Thyroid gland (tissue), 4 donors: ENCODE measurements at regions not wholly inside any gene's neighbourhood (a gene's known extent, or its start where the extent isn't known, plus 50 kb on each side); places are given as distances from the start of the nearest gene placed in this dataset.
A peak's percentile ranks its signal among the peaks of the same experiment; 100 is the strongest.

Source experiments
- DNase-seq, 2 donors: peaks; one replicate each; pipeline ENCODE4 v3.0.0-alpha.2; 2019
- H3K27ac ChIP-seq, 3 donors: fragments of 200-600 bp; sonication (generic); 1 replicate in 2 of 3; 2 replicates in 1 of 3; pipeline ENCODE4 v1.5.1; 2016 to 2019; ENCODE audit warnings: mild to moderate bottlenecking in 1 of 3, moderate library complexity in 1 of 3
- H3K27me3 ChIP-seq: fragments of 200-600 bp; sonication (generic); one replicate; pipeline ENCODE4 v1.5.1; 2019
- H3K36me3 ChIP-seq, 2 donors: fragments of 200-600 bp; sonication (generic); one replicate each; pipeline ENCODE4 v1.5.1; 2016 to 2019
- H3K4me1 ChIP-seq, 2 donors: fragments of 200-600 bp; sonication (generic); one replicate each; pipeline ENCODE4 v1.5.1; 2017 to 2019
- H3K4me3 ChIP-seq, 3 donors: fragments of 200-600 bp; sonication (generic); replicated peaks in 1 of 3; 1 replicate in 2 of 3; 2 replicates in 1 of 3; pipeline ENCODE4 v1.5.1; 2016; ENCODE audit warnings: mild to moderate bottlenecking in 1 of 3
- H3K9me3 ChIP-seq: fragments of 200-600 bp; sonication (generic); one replicate; pipeline ENCODE4 v1.5.1; 2017
- CTCF ChIP-seq, 6 experiments: fragments of 200-600 bp in 3 of 6; fragments of 450-650 bp in 3 of 6; sonication (generic) in 3 of 6; IDR thresholded peaks; one replicate each; pipeline ENCODE4 v1.5.1; 2016 to 2019; ENCODE audit warnings: antibody characterized with exemption in 6 of 6, mild to moderate bottlenecking in 2 of 6, inconsistent platforms in 1 of 6, moderate library complexity in 1 of 6
- POLR2A ChIP-seq, 2 donors: fragments of 450-650 bp; IDR thresholded peaks; one replicate each; pipeline ENCODE4 v1.6.1; 2017; ENCODE audit warnings: antibody characterized with exemption in 2 of 2, mild to moderate bottlenecking in 2 of 2, moderate library complexity in 1 of 2
- WGBS, 2 donors: methylation state at CpG; one replicate each; pipeline ENCODE4 v1.1.5; 2017; 5-methylcytosine and 5-hydroxymethylcytosine counted together
- intact Hi-C: fragments of 100-400 bp; cut with DNase I; formaldehyde crosslinking; loops from one replicate; pipeline ENCODE4 v1.15.1; 2023

GRCh38 chr3:72448375-72448823, 399.8 kb downstream of the SHQ1 start:
- Histone ChIP-seq H3K36me3 (no peaks in the 10 kb centered on the region), H3K4me1 (peaks cover 12 to 20% of the 10 kb centered on the region in 2 donors), H3K9me3 (no peaks in the 10 kb centered on the region), H3K4me3 (no peak overlapping the region), H3K27ac (no peak overlapping the region), H3K27me3 (no peaks in the 10 kb centered on the region)
- intact Hi-C loops, result no loop called here
- TF ChIP-seq CTCF (IDR thresholded peaks at IDR 0.05), result no peak
- TF ChIP-seq POLR2A (IDR thresholded peaks at IDR 0.05), result no peak
- DNase-seq, result peak in 1 of 2 donors; percentile 8
- WGBS, 2 donors, result 89 to 91% methylated on average over 8 of the region's 8 CpGs

- Histone ChIP-seq H3K36me3 (no peaks in the 10 kb centered on the region), H3K4me3 (peak overlapping the region in 2 of 3 donors; percentile 44 to 64), H3K9me3 (no peaks in the 10 kb centered on the region), H3K27me3 (no peaks in the 10 kb centered on the region), H3K27ac (peak overlapping the region; percentile 70 to 85 (median 73)), H3K4me1 (peaks cover 12 to 20% of the 10 kb centered on the region in 2 donors)
- peak; percentile 89 to 94 for DNase-seq
- TF ChIP-seq CTCF (IDR thresholded peaks at IDR 0.05) (peak in 1 of 6 experiments; percentile 13), POLR2A (IDR thresholded peaks at IDR 0.05) (peak in 1 of 2 donors; percentile 44)
- WGBS, 2 donors, result 14 to 32% methylated on average over 16 to 43 of the region's 97 CpGs
- intact Hi-C loops, result no loop called here
Observed at GRCh38 chr3:72447059-72447946, 400.9 kb downstream of the SHQ1 start.

DNA sequence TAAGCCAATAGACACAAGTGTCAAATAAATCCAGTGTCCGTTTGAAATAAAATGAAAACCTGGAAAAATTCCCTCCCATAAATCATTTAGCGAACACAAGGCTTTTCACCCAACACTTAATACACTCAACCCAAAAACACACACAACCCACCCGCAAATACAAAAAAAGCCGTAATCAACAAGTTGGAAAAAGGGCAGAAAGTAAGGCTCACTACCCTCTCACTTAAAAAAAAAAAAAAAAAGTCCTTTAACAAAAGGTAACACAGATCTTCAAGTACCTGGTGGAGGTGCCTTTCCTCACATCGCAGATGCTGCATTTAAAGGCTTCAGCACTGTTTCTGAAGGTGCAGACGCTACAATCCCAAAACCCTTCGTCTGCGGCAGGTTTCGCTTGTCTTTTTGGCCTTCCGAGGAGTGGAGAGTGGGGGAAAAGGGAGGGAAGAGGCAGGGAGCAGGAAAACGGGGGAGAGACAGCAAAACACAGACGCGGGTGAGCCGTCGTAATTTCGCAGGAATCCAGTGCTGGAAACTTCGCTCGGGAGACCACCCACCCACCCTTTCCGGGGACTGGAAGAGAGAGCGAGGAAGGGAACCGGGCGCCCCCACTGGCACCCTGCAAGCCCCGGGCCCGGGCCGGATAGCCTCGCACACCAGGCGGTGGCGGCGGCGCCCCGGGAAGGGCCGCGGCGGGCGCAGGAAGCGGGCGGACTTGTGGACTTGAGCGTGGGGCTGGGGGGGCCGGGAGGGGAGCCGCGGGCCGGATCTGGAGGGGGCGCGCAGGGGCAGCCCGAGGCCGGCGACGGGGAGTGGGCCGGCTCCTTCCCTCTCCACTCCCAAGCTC, 401.8 kb downstream of the SHQ1 start, which contains the start of gene RYBP:
TSS of gene RYBP (minus strand) at position 404 of the 841 bp plus-strand sequence.
- H3K27me3 ChIP-seq, result no peaks in the 10 kb centered on the region
- peak within 1 kb of the TSS; percentile 70 to 85 (median 73) for H3K27ac ChIP-seq
- intact Hi-C loops, result no loop called here
- no peaks in the 10 kb centered on the region for H3K9me3 ChIP-seq
- peaks cover 12 to 20% of the 10 kb centered on the region in 2 donors for H3K4me1 ChIP-seq
- no peaks in the 10 kb centered on the region for H3K36me3 ChIP-seq
- peak in 1 of 2 donors; percentile 21 for TF ChIP-seq POLR2A (IDR thresholded peaks at IDR 0.05)
- TF ChIP-seq CTCF (IDR thresholded peaks at IDR 0.05), result no peak
- 1 to 3% methylated on average over 19 to 23 of the region's 49 CpGs for WGBS, 2 donors
- H3K4me3 ChIP-seq, result peak within 1 kb of the TSS; percentile 61 to 74 (median 64)
- peak in 1 of 2 donors; percentile 31 for DNase-seq

- peaks cover 12 to 20% of the 10 kb centered on the region in 2 donors for H3K4me1 ChIP-seq
- H3K27ac ChIP-seq, result peak overlapping the region in 2 of 3 donors; percentile 73 to 85
- TF ChIP-seq POLR2A (IDR thresholded peaks at IDR 0.05), result no peak
- no peak for TF ChIP-seq CTCF (IDR thresholded peaks at IDR 0.05)
- no peaks in the 10 kb centered on the region for H3K9me3 ChIP-seq
- DNase-seq, result no peak
- no peaks in the 10 kb centered on the region for H3K36me3 ChIP-seq
- intact Hi-C loops, result no loop called here
- 14 to 25% methylated on average over 4 of the region's 4 CpGs for WGBS, 2 donors
- no peaks in the 10 kb centered on the region for H3K27me3 ChIP-seq
- peak overlapping the region; percentile 61 to 74 (median 64) for H3K4me3 ChIP-seq
Observed at GRCh38 chr3:72445827-72446217, 402.4 kb downstream of the SHQ1 start.
